CD4-positive, alpha-beta T cell treated with Interleukin-6 for 4 hours (primary cell): ENCODE measurements at regions not wholly inside any gene's neighbourhood (a gene's known extent, or its start where the extent isn't known, plus 50 kb on each side); places are given as distances from the start of the nearest gene placed in this dataset.
"Not testable (repeated sequence)": the region's sequence is repeated elsewhere in the genome, so short reads cannot be mapped to it uniquely, and the experiment has no call there.

Experiments
- DNase-seq: peaks from one replicate; pipeline ENCODE4 v3.0.0-alpha.2; 2020; ENCODE audit warnings: mixed read lengths

DNA sequence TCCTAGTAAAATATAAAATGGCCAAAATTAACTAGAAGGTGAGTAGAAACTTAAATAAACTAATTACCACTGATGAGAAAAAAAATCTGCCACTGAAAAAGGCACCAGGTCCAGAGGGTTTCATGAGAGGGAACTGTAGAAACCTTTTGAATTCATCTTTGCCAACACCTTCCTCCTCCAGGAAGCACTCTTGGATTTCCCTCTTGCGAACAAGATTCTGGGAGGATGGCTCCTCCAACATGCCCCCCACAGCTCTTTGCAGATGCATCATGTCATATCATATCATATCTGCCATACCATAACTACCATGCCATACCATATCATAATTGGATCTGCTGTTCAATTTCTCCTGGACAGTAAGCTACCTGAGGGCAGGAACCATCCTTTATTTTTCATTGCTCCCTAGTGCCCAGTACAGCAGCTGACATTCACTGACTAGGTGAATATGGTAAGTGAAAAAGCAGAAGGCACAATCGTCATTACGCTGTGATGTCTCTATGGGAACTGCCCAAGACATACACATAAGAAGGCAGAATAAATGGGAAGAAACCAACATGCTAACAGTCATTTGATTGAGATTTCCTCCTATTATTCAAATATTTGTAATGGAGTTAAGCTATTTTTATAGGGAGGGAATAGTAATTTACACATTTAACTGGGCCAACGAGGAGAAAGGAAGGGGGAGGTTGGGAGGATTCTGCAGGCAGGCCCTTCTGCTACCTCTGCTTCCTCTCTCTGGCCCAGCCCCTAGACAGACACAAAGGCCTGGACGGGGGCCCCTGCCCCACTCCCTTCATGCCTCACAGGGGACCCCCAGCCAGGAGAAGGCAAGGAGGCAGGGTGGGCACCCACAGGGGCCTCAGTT is 110.1 kb upstream of the SMURF2 start:
- DNase-seq = no peak

DNA sequence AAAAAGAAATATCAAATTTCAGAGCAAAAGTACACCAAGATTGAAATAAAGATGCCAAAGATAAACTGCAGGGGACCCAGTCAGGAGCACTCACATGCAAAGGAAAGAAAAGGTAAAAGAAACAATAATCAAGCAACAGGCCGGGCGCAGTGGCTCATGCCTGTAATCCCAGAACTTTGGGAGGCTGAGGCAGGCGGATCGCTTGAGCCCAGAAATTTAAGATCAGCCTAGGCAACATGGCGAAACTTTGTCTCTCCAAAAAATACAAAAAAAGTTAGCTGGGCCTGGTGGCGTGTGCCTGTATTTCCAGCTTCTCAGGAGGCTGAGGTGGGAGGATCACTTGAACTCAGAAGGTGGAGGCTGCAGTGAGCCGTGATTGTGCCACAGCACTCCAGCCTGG is 107.6 kb upstream of the SMURF2 start:
- no peak for DNase-seq

DNA sequence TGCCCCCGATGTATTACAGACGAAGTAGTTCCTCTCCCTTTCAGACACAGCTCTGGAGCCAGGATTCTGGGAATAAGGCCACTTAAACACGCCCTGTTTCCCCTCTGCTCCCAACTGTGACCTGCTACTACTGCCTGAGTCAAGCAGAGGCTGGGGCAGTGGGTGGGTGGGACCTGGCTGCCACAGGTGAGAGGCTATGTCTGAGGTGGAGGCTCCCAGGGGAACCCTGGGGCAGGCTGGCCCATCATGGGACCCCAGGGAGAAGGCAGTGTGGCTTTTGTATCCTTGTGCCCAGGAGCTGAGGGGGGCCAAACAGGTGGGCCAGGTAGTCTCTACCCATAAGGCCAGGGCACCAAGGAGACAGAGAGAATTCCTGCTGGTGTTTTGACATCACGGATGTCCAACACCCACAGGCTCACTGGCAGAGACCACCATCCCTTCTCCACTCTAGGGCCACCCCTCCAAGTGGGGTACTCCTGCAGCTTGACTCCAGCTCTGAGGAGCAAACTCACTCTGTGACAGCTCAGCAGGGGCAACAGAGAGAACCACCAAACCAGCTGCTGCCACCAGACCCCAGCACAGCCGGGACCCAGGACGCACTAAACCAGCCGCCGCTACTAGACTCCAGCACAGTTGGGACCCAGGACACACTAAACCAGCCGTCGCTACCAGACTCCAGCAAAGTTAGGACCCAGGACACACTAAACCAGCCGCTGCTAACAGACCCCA is 105.3 kb upstream of the SMURF2 start:
- DNase-seq = no peak

DNA sequence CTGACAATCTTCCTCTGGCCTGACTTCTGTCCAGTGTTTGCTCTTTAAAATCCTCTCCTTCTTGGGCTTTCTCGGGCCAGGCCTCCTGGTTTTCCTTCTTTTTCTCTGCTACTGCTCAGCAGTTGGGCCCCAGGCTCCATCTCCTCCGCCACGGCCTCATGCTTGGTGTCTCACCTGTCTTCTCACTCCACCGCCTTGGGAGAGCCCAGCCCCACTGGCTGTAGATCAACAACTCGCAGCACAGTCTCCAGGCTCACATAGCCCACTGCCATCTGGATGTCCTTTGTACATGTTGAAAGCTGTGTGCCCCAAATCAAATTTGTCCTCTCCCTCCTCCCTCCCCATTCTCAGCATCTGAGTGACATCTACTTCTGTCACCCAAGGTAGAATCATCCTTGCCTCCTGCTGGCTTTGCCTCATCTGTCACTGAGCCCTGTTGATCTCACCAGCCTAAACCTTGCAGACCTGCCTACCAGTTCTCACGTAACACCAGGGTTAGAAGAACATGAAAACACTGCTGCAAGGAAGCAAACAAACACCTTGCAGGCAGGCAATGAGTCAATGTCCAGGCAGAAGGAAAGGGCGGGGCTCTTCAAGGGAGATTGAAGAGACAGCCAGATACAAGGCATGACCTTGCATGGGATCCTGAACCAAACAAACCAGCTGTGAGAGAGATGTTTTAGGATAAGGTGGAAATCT is 103.2 kb upstream of the SMURF2 start:
- DNase-seq = no peak

DNA sequence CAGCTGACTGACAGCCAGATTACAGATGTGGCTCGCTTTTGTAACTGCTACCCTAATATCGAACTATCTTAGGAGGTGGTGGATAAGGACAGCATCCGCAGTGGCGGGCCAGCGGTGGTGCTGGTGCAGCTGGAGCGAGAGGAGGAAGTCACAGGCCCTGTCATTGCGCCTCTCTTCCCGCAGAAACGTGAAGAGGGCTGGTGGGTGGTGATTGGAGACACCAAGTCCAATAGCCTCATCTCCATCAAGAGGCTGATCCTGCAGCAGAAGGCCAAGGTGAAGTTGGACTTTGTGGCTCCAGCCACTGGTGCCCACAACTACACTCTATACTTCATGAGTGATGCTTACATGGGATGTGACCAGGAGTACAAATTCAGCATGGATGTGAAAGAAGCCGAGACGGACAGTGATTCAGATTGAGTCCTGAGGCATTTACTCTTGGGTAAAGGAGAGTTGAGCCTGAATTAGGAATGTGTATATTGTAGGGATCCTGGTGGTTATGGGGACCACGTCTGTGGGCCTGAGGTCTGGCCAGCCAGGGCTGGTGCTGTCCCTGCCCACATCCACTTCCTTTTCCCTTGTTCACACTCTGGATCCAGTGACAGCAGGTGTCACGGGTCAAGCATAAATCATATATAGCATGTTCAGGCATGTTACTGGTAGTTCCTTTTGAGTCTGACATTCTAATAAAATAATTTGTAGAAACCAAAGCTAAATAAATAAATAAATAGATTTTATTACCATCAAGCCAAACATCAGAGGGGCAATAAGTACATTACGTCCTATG is 89.0 kb upstream of the SMURF2 start:
- DNase-seq = no peak

DNA sequence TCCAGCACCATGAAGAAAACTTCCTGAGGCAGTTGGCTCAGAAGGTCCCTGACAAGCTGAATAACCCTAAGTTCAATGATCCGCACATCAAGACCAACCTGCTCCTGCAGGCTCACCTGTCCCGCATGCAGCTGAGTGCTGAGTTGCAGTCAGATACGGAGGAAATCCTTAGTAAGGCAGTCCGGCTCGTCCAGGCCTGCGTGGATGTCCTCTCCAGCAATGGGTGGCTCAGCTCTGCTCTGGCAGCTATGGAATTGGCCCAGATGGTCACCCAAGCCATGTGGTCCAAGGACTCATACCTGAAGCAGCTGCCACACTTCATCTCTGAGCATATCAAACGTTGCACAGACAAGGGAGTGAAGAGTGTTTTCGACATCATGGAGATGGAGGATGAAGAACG is 88.4 kb upstream of the SMURF2 start:
- DNase-seq = no peak

DNA sequence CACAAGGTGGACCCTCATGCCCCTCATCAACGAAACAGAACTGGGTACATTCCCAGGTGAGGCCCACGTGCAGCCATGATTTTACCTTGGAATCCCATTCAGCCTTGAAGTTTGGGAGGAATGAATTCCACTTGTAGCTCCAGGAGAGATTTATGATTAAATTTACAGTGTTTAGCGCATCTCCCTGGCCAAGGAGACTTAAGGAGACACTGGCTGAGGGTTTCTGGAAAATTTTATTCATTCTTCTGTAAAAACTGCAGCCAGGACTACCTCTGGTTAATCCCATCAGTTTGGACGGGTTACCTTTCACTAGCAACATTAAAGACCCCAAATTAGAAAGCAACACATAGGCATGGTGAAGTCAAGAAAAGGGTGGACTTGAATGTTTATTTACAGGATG is 87.2 kb upstream of the SMURF2 start:
- DNase-seq = no peak

DNA sequence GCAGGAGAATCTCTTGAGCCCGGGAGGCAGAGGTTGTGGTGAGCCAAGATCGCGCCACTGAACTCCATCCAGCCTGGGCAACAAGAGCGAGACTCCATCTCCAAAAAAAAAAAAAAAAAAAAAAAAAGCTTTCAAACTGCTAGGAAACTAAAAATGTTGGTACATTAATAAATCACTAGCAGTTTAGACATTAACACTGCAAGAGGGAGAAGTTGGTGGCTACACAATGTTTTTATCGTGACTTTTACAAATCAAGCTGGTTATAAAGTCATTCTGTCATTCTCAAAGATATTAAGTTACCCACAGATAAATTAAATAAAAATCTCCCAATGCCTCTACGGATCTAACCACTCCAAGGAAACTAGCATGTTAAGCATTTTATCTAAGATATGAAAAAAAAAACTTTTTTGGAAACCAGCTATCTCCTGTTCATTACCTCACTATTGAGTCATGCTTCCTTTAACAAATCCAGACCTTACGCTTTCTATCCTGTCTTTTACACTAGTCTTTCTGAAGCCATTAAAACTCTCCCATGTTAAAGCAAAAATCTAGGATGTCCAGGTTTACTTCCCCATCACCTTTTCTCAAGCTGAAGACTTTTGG is 85.9 kb upstream of the SMURF2 start:
- no peak for DNase-seq

DNA sequence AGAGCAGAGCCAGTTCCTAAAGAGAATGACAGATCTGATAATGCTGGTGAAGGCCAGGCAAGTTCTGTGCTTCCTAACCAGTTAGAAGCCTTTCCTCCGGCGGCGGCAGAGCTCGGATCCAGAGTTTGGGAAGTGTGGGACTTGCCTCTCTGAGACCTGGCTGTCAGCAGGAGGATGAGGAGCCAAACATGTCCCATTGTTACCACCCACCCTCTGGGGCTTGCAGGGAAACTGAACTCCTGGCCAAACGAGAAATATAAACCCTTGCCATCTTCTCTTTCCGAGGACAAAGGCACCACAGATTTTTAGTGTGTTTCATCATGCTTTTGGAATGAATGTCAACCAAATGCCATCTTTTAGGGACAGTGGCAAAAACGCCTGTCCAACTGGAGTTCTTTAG is 80.2 kb upstream of the SMURF2 start:
- DNase-seq = no peak

DNA sequence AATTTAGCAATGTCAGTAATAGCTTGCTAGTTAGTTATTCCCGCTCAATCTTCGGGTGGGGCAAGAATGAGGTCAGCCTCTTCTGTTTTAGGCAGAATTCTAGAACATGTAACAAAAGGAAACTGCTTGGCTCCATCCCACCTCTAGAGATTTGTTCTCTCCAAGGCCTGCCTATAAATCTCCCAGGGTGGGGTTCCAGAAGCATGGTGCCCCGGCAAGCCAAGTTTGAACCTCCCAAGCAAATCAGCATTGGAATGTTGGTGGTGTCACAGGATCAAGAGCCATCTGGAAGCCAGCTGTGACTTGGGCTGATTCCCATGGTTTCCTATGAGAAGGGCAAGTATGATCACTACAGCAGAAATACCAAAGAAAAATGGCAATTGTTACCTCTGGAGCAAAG is 79.8 kb upstream of the SMURF2 start:
- DNase-seq = not testable (repeated sequence)

DNA sequence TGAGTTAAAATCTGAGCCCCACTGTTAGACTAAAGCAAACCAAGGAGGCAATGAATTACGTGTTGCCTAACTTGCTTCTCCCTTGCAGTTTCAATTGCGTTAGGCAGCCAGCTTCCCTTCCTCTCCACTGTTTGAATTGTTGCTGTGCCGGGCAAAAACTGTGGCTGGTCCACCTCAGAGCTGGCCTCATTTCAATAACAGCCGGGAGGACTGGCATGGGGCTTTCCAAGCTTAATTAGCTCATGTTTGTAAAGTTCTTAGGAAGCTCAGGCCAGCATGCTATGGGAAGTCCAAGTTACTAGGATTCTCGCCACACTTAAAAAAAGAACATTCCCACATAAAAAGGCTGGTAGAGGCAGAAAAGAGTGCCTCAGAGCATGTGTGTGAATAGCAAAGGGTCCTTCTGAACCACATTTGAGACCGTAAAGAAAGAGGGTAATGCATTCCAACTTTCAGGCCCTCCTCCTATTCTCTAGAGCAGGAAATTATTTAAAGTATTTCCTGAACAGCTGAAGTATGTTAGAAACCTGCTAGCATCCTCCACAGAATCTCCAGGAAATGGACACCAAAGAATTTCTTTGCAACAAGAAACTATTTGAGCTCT is 79.0 kb upstream of the SMURF2 start:
- no peak for DNase-seq

DNA sequence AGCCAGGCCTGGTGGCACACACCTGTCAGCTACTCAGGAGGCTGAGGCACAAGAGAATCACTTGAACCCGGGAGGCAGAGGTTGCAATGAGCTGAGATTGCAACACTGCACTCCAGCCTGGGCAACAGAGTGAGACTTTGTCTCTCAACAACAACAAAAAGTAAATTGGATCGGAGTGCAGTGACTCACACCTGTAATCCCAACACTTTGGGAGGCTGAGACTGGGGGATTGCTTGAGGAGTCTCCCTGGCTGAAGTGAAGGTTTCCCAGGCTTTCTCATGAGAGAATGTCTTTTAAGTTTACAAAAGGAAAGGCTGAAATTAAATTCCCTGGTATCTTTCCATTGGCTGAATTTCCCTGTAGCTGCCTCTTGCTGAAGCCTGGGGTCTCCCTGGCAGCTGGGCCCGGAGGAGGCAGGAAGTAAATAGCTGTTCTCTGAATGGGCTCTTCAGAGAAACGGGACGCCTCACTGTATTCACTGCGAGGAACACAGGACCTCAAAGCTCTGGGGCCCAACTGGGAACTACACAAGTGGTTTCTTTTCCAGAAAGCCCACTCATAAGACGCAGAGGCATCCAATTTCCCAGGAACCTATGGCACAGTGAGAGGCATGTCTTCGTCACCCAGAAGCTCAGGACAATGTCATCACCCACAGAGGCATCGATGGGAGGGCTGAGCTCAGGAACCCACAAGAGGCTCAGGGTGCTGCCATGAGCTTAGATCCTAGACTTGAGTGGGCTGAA is 77.4 kb upstream of the SMURF2 start:
- DNase-seq = no peak

DNA sequence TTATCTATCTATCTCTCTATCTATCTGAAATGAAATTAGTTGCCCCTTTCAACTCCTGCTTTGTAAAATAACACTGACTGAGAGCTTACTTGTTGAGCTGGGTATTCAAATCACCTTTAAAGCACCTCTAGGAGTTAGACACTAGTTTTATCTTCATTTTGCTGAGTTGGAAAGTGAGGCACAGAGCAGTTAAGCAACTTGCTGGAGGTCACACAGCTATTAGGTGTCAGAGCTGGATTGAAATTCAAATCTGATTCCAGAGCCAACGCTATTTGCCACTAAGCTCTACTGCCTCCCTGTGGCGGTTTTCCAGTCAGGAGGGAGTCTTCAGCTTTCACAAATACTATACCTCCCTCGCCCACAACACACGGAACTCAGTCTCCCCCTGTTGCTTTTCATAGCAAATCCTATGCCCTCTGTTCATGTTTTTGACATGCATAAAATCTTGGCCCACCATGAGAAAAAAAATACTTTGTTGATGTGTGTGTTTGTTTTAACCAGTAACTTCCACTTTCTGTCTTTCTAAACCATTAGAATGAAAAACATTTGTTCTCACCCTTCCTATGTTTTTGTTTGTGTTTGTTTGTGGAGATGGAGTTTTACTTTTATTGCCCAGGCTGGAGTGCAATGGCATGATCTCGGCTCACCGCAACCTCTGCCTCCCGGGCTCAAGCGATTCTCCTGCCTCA is 74.8 kb upstream of the SMURF2 start:
- peak; percentile 62 for DNase-seq

DNA sequence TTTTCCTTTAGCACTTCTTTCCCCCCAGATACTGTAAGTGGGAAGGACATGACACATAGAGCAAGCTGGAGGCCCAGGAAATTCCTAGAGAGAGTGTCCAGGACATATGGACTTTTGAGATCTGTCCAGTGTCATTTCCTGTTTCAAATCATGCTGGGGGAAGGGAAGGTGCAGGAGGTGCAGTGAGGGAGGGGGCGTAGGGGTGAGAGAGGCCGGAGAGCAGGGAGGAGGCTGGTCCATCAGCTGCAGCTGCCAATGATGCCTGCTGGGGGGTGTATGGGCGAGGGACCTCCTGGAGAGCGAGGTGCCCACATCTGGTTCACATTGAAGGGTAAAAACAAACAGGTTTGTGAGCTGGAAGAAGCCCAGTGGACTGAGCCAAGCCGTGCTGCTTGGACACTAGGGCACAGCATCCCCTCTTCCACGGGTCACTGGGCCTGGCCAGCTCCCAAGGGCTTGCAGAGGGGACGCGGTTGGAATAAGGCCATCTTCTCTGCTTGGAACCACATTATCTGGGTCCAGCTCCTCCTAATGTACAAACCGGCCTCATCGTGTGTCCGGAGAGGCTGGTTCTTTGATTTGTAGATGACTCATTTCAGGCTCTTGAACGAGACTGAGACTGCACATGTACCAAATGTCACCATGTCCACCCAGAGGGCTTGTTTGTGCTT is 70.4 kb upstream of the SMURF2 start:
- no peak for DNase-seq

DNA sequence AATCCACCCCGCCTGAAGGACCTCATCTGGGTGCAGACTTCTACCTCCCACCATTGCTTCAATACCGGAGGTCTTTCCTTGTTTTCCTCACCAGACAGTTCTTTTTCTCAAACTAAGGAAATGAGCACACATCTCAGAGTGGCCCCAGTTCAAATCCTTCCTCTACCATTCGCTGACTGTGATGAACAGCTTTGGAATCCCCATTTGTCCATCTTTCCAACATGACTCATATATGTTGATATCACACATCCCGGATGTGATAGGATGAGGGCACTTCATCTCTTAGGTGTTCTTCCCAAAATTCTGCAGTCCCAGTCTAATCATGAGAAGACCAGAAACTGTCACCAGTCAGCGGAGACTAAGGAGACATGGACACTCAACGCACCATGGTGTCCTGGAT is 67.9 kb upstream of the SMURF2 start:
- not testable (repeated sequence) for DNase-seq

DNA sequence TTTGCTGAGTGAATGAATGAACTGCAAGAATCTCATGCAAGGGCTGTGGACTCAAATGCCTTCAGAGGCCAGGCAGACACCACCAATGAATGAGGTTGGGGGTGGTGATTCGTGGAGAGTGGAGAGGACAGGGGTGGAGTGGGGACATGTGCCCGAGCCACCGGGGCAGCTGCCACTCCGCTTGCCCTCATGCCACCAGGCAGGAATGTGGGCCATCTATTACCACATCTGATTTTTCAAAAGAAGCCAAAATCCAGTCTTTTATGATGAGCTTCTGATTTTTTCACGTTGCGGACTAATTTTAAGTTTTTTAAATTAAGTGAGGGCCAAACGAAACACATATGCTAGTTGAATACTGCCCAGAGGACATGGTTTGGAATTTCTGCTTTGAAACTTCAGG is 67.1 kb upstream of the SMURF2 start:
- no peak for DNase-seq

DNA sequence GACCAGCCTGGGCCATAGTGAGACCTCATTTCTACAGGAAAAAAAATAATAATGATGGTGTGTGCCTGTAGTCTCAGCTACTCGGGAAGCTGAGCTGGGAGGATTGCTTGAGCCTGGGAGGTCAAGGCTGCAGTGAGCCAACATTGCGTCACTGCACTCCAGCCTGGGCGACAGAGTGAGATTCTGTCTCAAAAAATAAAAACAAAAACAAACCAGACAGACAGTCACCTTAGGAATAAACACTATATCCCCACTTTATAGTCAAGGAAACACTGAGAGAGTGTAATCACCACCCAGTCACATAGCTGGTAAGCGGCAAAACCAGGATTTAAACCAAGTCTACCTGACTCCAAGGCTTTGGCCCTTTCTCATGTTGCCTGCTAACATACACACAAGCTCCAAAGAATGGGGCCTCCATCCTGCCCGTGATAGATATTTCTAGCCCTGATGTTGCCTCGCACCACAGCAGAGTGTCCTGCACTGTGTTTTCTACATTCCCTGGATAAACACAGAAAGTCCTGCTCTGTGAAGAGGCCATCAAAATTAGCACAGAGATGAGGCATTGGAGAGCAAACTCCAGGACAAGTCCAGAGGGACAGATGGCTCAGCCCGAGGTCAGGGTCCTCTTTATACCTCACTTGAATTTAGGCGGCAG is 66.1 kb upstream of the SMURF2 start:
- no peak for DNase-seq

DNA sequence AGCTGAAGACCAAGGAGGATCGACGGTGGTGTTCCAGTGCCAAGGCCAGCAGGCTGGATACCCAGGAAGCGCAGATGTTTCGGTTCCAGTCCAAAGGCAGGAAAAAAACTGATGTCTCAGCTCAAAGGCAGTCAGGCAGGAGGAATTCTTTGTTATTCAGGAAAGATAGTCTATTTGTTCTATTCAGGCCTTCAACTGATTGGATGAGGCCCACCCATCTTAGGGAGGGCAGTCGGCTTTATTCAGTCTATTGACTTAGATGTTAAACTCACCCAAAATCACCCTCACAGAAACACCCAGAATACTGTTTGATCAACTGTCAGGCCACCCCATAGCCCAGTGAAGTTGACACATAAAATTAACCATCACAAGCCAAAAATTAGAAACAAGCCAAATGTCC is 63.9 kb upstream of the SMURF2 start:
- DNase-seq = not testable (repeated sequence)

DNA sequence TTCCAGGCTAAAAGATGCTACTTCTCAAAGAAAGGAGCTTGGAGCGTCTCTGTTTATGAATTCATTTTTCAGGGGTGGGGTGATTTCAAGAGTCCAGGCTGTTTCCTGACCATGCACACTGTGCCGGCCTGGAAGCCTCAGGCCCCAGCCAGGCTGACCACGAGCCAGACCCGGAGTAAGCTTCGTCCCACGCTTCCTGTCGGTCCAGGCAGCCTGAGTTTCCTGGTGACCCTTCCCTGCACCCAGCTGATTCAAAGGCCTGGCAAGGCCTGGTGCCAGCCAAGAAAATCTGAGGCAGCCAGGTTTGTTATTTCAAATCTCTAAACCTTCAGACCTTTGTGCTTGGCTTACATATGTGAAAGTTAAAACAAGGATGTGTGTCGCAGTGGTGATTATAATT is 62.1 kb upstream of the SMURF2 start:
- DNase-seq = not testable (repeated sequence)

DNA sequence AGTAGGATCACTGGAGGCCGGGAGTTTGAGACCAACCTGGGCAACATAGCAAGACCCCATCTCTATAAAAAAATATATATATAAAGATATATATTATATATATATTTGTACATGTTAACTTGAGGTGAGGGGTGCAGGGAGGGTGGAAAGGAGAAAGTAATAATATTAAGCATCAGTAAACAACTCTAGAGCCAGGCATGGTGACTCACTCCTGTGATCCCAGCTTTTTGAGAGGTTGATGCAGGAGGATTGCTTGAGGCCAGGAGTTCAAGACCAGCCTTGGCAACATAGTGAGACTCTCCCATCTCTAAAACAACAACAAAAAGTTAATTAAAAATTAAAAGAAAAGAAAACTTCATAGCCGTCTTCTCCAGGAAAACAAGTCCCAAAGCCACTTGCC is 61.7 kb upstream of the SMURF2 start:
- no peak for DNase-seq
